Endothelial cell of umbilical vein (primary cell): ENCODE measurements at regions not wholly inside any gene's neighbourhood (a gene's known extent, or its start where the extent isn't known, plus 50 kb on each side); places are given as distances from the start of the nearest gene placed in this dataset.

ENCODE experiments used
- BruUV-seq: library from RNA; stranded (reverse); fragments of 400-500 nt; replicated peaks from 2 replicates; lab custom pipeline; 2021; lab: Mats Ljungman, UMichigan
- CTCF ChIA-PET: fragments of 300-600, 350-600 bp; sonication (Branson Sonifier 250); formaldehyde crosslinking; loops from one replicate; lab custom pipeline; 2021; ENCODE audit warnings: antibody characterized with exemption, inconsistent platforms; lab: Charles Lee
- POLR2A ChIA-PET: fragments of 300-600, 350-600 bp; sonication (Branson Sonifier 250); formaldehyde crosslinking; loops from one replicate; lab custom pipeline; 2021; ENCODE audit warnings: antibody characterized with exemption, inconsistent platforms; lab: Charles Lee
- DNase-seq: peaks from one replicate; pipeline ENCODE4 v3.0.0-alpha.2; 2011; ENCODE audit warnings: low read depth, low spot score
- FAIRE-seq: peaks from 2 replicates; lab custom pipeline; 2011; peaks lifted over from hg19 to GRCh38; lab: Jason Lieb, UNC
- H2AFZ ChIP-seq: 2 replicates; pipeline ENCODE4 v1.6.0; 2012; ENCODE audit warnings: low read depth, low read length, control low read depth, inconsistent platforms
- H3K27ac ChIP-seq: 2 replicates; pipeline ENCODE4 v1.5.1; 2011; ENCODE audit warnings: low read depth, mild to moderate bottlenecking, control low read depth, low read length, moderate library complexity; ENCODE audit not compliant: insufficient read depth
- H3K27me3 ChIP-seq, 2 experiments: 2 replicates each; pipeline versions ENCODE4 v1.6.0 to v1.6.1; 2011; ENCODE audit warnings: low read length in 2 of 2, mixed read lengths in 1 of 2; ENCODE audit not compliant: control insufficient read depth in 2 of 2, insufficient read depth in 2 of 2
- H3K36me3 ChIP-seq, 2 experiments: 2 replicates in 1 of 2; 3 replicates in 1 of 2; pipeline ENCODE4 v1.5.1; 2011; ENCODE audit warnings: low read length in 2 of 2, mild to moderate bottlenecking in 1 of 2, moderate library complexity in 1 of 2; ENCODE audit not compliant: control insufficient read depth in 2 of 2, insufficient read depth in 2 of 2; ENCODE audit errors: extremely low read depth in 1 of 2
- H3K4me1 ChIP-seq: 3 replicates; pipeline ENCODE4 v1.5.1; 2011; ENCODE audit warnings: mild to moderate bottlenecking, low read length; ENCODE audit not compliant: control insufficient read depth, insufficient read depth; ENCODE audit errors: extremely low read depth
- H3K4me2 ChIP-seq: 2 replicates; pipeline ENCODE4 v1.6.1; 2011; ENCODE audit warnings: low read length, control low read depth, mixed read lengths; ENCODE audit not compliant: insufficient read depth
- H3K4me3 ChIP-seq, 3 experiments: fragments of 200-600 bp in 1 of 3; sonication (generic), shearing (Covaris generic) in 1 of 3; replicated peaks in 1 of 3; 2 replicates each; pipeline ENCODE4 v1.5.1; 2011 to 2016; ENCODE audit warnings: control low read depth in 3 of 3, low read length in 3 of 3, mild to moderate bottlenecking in 2 of 3, inconsistent platforms in 1 of 3, low read depth in 1 of 3, moderate library complexity in 1 of 3; ENCODE audit not compliant: insufficient read depth in 1 of 3
- H3K79me2 ChIP-seq: 2 replicates; pipeline ENCODE4 v1.6.0; 2012; ENCODE audit warnings: low read length, inconsistent platforms; ENCODE audit not compliant: control insufficient read depth, insufficient read depth
- H3K9ac ChIP-seq: replicated peaks from 2 replicates; pipeline ENCODE3; 2011; ENCODE audit warnings: low read length, control low read depth; ENCODE audit not compliant: insufficient read depth; ENCODE audit errors: extremely low read depth
- H3K9me1 ChIP-seq: replicated peaks from 3 replicates; pipeline ENCODE4 v1.6.0; 2011; ENCODE audit warnings: mild to moderate bottlenecking, low read length; ENCODE audit not compliant: control insufficient read depth, insufficient read depth; ENCODE audit errors: extremely low read depth
- H3K9me3 ChIP-seq: replicated peaks from 2 replicates; pipeline ENCODE4 v1.5.1; 2012; ENCODE audit warnings: low read length, inconsistent platforms; ENCODE audit not compliant: control insufficient read depth, insufficient read depth
- H4K20me1 ChIP-seq: replicated peaks from 2 replicates; pipeline ENCODE3; 2011; ENCODE audit warnings: mild to moderate bottlenecking, low read length; ENCODE audit not compliant: control insufficient read depth, insufficient read depth; ENCODE audit errors: extremely low read depth
- CTCF ChIP-seq, 2 donors: IDR thresholded peaks; 1 replicate in 1 of 2; 2 replicates in 1 of 2; pipeline ENCODE4 v1.5.1; 2011; ENCODE audit warnings: low read length in 2 of 2, mild to moderate bottlenecking in 2 of 2, moderate library complexity in 2 of 2, control low read depth in 1 of 2, inconsistent platforms in 1 of 2, low read depth in 1 of 2; ENCODE audit not compliant: insufficient read depth in 1 of 2; ENCODE audit errors: extremely low read depth in 1 of 2
- EZH2 ChIP-seq: IDR thresholded peaks from 2 replicates; pipeline ENCODE4 v1.6.1; 2012; ENCODE audit warnings: borderline replicate concordance, low read depth, mild to moderate bottlenecking, moderate library complexity, low read length, inconsistent platforms; ENCODE audit not compliant: severe bottlenecking
- FOS ChIP-seq: IDR thresholded peaks from 2 replicates; pipeline ENCODE4 v1.6.1; 2011; ENCODE audit warnings: mild to moderate bottlenecking, low read length, moderate library complexity, borderline replicate concordance; ENCODE audit not compliant: insufficient read depth
- GATA2 ChIP-seq: IDR thresholded peaks from 2 replicates; pipeline ENCODE4 v1.7.0; 2011; ENCODE audit warnings: low read depth, mild to moderate bottlenecking, moderate library complexity, mixed read lengths, low read length; ENCODE audit not compliant: insufficient read length, insufficient read depth
- JUN ChIP-seq: IDR thresholded peaks from 2 replicates; pipeline ENCODE4 v1.6.1; 2011; ENCODE audit warnings: borderline replicate concordance, low read depth; ENCODE audit not compliant: insufficient read length, insufficient read depth
- MAX ChIP-seq: IDR thresholded peaks from 2 replicates; pipeline ENCODE4 v1.6.1; 2011; ENCODE audit not compliant: insufficient read depth, insufficient read length
- MYC ChIP-seq: IDR thresholded peaks from one replicate; pipeline ENCODE4 v1.6.1; 2011; ENCODE audit warnings: mild to moderate bottlenecking, low read depth, low read length
- POLR2A ChIP-seq: IDR thresholded peaks from 2 replicates; pipeline ENCODE4 v1.6.1; 2012; ENCODE audit warnings: low read depth, mild to moderate bottlenecking, control low read depth, low read length
- POLR2AphosphoS5 ChIP-seq: IDR thresholded peaks from 2 replicates; pipeline ENCODE4 v1.6.1; 2012; ENCODE audit warnings: low read depth, mild to moderate bottlenecking, control low read depth, low read length, moderate library complexity; ENCODE audit not compliant: insufficient read depth
- dilution Hi-C: fragments of 300-500 bp; cut with MboI; formaldehyde crosslinking; loops from one replicate; pipeline ENCODE4 v1.15.0; 2019; ENCODE audit warnings: low sequenced_read_pairs; ENCODE audit not compliant: extremely low pct_ligation_motif_present
- intact Hi-C: fragments of 100-400 bp; cut with micrococcal nuclease; formaldehyde crosslinking; loops from one replicate; pipeline ENCODE4 v1.10.0; 2022

GRCh38 chr2:58794916-58795315, 553.8 kb upstream of the FANCL start:
- no peak for DNase-seq
- Histone ChIP-seq H3K79me2 (no peaks in the 10 kb centered on the region), H2AFZ (no peak overlapping the region), H3K27me3 (no peaks in the 10 kb centered on the region), H3K36me3 (no peaks in the 10 kb centered on the region), H4K20me1 (no peaks in the 10 kb centered on the region), H3K4me3 (no peak overlapping the region), H3K9me3 (no peaks in the 10 kb centered on the region), H3K4me1 (no peaks in the 10 kb centered on the region), H3K9ac (no peak overlapping the region), H3K4me2 (no peak overlapping the region), H3K27ac (no peak overlapping the region), H3K9me1 (no peaks in the 10 kb centered on the region)
- intact Hi-C loops (no loop called here), dilution Hi-C loops (no loop called here)
- BruUV-seq: no TSS peak
- CTCF ChIA-PET: no interaction called here
- POLR2A ChIA-PET: no interaction called here
- no peak for FAIRE-seq
- TF ChIP-seq GATA2: no peak
- TF ChIP-seq FOS: no peak
- TF ChIP-seq CTCF (IDR thresholded peaks at IDR 0.05; ENCODE audit: extremely low read depth in 1 of 2, insufficient read depth in 1 of 2, low read depth in 1 of 2, low read length in 2 of 2): no peak
- TF ChIP-seq JUN: no peak
- TF ChIP-seq EZH2: no peak
- no peak for TF ChIP-seq MAX
- no peak for TF ChIP-seq MYC
- TF ChIP-seq POLR2A: no peak
- no peak for TF ChIP-seq POLR2AphosphoS5
